ENCODE measurements at regions not wholly inside any gene's neighbourhood (a gene's known extent, or its start where the extent isn't known, plus 50 kb on each side); places are given as distances from the start of the nearest gene placed in this dataset.

DNA sequence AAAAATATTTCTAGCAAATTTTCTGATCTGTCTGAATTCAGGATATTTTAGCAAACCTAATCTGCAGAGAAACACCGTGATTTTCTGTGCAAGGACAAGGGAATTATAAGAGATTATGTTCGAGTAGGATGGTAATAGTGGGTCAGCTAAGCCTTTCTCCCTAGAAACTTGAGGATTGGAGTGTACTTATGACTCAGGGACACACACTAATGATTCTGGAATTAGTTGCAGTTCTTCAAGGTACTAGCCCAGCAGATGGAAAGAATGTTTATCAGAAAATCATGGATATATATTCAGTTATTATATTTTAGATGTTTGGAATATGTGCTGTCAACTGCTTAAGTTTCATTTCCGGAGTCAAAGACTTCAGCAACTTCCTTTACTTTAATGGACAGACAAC, 177.1 kb upstream of the MAP3K7 start:
- 86 to 94% methylated on average over 3 of the region's 3 CpGs for WGBS, 2 donors
- Histone ChIP-seq H3K4me1 (no peaks in the 10 kb centered on the region), H3K36me3 (no peaks in the 10 kb centered on the region), H3K4me3 (no peak overlapping the region), H3K27me3 (no peaks in the 10 kb centered on the region), H3K9me3 (no peaks in the 10 kb centered on the region), H3K27ac (no peak overlapping the region)
- ATAC-seq (ENCODE audit: low FRiP score in 2 of 2) (no peak), DNase-seq (no peak)
- TF ChIP-seq, protein P1, sequence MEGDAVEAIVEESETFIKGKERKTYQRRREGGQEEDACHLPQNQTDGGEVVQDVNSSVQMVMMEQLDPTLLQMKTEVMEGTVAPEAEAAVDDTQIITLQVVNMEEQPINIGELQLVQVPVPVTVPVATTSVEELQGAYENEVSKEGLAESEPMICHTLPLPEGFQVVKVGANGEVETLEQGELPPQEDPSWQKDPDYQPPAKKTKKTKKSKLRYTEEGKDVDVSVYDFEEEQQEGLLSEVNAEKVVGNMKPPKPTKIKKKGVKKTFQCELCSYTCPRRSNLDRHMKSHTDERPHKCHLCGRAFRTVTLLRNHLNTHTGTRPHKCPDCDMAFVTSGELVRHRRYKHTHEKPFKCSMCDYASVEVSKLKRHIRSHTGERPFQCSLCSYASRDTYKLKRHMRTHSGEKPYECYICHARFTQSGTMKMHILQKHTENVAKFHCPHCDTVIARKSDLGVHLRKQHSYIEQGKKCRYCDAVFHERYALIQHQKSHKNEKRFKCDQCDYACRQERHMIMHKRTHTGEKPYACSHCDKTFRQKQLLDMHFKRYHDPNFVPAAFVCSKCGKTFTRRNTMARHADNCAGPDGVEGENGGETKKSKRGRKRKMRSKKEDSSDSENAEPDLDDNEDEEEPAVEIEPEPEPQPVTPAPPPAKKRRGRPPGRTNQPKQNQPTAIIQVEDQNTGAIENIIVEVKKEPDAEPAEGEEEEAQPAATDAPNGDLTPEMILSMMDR (IDR thresholded peaks at IDR 0.05), result no peak
- TF ChIP-seq EP300 (IDR thresholded peaks at IDR 0.05) (no peak), POLR2AphosphoS5 (IDR thresholded peaks at IDR 0.05) (no peak), POLR2A (IDR thresholded peaks at IDR 0.05) (no peak)

DNA sequence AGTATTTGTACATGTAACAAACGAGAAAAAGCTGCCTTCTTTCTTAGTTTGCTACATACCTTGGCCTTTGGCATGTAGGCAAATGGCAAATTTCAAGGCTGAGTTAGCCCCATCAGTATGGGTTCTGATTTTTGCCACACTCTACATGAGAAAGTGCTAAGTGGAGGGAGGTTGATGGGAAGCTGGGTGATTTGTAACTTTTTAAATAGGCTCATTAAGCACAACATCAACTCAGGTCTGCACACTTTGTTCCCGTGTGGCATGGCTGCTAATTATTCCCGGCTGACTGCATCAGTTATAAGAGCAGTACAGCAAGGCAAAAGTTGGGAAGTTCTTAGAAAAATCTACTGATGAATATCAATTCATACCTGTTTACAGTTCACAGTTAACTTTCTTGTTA, 172.8 kb upstream of the MAP3K7 start:
- Histone ChIP-seq H3K4me1 (no peaks in the 10 kb centered on the region), H3K4me3 (no peak overlapping the region), H3K27ac (no peak overlapping the region), H3K9me3 (no peaks in the 10 kb centered on the region), H3K36me3 (no peaks in the 10 kb centered on the region), H3K27me3 (no peaks in the 10 kb centered on the region)
- TF ChIP-seq, protein P1 (IDR thresholded peaks at IDR 0.05), result no peak
- TF ChIP-seq POLR2A (IDR thresholded peaks at IDR 0.05), result no peak
- no peak for TF ChIP-seq POLR2AphosphoS5 (IDR thresholded peaks at IDR 0.05)
- TF ChIP-seq EP300 (IDR thresholded peaks at IDR 0.05), result no peak
- no peak for ATAC-seq (ENCODE audit: low FRiP score in 2 of 2)
- 71% methylated on average over 3 of the region's 3 CpGs for WGBS, 2 donors
- DNase-seq, result no peak

DNA sequence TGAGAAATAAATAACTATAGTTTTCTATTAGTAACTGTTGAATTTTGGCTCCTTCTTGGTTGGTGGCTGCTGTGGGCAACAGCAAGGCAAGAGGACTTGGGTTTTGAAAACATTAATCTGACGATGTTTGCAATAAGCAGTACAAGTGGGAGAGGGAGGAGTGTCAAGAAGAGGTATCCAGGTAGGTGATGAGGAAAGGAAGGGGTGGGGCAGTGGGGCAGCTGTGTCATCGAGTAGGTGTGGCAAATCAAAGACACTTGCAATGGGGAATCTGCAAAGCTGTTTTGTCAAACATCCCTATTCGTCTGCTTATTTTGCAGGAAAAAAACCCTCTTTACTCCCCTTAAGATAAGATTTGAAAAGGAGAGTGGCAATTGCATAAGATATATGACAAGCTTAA, 171.9 kb upstream of the MAP3K7 start:
- Histone ChIP-seq H3K27ac (no peak overlapping the region), H3K4me3 (no peak overlapping the region), H3K4me1 (no peaks in the 10 kb centered on the region), H3K36me3 (no peaks in the 10 kb centered on the region), H3K27me3 (no peaks in the 10 kb centered on the region), H3K9me3 (no peaks in the 10 kb centered on the region)
- TF ChIP-seq POLR2A (IDR thresholded peaks at IDR 0.05) (no peak), EP300 (IDR thresholded peaks at IDR 0.05) (no peak), POLR2AphosphoS5 (IDR thresholded peaks at IDR 0.05) (no peak)
- TF ChIP-seq, protein P1 (IDR thresholded peaks at IDR 0.05), result no peak
- DNase-seq, result no peak
- ATAC-seq (ENCODE audit: low FRiP score in 2 of 2), result no peak
- 48% methylated on average over 3 of the region's 3 CpGs for WGBS, 2 donors

DNA sequence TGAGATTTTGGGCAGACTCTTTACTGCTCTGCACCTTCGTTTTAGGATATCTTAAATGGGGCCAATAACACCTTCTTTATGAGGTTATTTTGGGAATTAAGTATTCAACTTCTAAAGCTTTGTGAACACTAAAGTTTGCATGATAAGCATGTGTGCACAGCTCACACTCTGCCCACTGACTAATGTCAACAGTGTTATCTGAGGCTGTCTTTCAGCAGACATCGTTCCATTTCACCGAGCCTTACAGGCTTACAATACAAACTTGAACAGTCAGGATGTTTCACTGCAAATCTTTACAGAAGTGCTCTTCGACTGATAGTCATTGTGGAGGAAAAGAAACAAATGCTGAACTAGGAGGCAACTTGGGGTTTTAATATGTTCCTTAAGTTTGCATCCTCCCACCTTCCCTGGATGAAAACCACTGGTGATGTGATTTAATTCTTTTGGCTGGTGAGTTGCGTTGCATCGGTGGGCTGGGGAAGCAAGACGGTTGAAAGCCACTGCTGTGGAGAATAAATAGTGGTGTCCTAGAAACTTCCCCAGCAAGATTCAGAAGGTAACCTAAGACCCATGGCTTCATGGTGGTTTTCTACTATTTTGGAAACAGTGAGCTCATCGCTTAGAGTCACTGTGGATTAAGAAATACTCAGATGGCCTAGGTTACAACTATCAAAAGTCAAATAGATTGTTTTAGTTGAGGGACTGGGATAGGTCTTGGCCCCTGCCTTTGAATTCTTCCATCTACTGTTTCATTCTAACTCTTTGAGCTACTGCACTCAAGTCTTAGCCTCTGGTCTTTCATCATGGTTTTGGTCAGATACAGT, 167.2 kb upstream of the MAP3K7 start:
- ATAC-seq (ENCODE audit: low FRiP score in 2 of 2), result no peak

More for the DNA sequence above, 167.2 kb upstream of the MAP3K7 start:
- Histone ChIP-seq H3K4me1 (no peaks in the 10 kb centered on the region), H3K9me3 (no peaks in the 10 kb centered on the region), H3K36me3 (no peaks in the 10 kb centered on the region), H3K27ac (no peak overlapping the region), H3K4me3 (no peak overlapping the region), H3K27me3 (no peaks in the 10 kb centered on the region)
- TF ChIP-seq EP300 (IDR thresholded peaks at IDR 0.05) (no peak), POLR2AphosphoS5 (IDR thresholded peaks at IDR 0.05) (no peak)
- TF ChIP-seq, protein P1 (IDR thresholded peaks at IDR 0.05), result no peak
- WGBS, 2 donors, result 50 to 56% methylated on average over 8 of the region's 8 CpGs
- DNase-seq, result no peak

Data from upper lobe of left lung (tissue), 6 donors.